ENCODE measurements at regions not wholly inside any gene's neighbourhood (a gene's known extent, or its start where the extent isn't known, plus 50 kb on each side); places are given as distances from the start of the nearest gene placed in this dataset.

DNA sequence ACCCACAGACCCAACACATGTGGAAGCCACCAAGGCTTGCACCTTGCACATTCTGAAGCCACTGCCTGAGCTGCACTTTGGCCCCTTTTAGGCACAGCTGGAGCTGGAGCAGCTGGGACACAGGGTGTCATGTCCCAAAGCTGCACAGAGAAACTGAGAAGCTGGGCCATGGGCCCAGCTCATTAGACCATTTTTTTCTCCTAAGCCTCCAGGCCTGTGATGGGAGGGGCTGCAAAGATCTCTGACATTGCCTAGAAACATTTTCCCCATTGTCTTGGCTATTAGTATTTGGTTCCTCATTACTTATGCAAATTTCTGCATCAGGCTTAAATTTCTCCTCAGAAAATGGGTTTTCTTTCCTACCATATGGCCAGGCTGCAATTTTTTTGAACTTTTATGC, 447.4 kb upstream of the HS3ST1 start:
- Histone ChIP-seq H3K27me3 (ENCODE audit: insufficient read depth, low read depth) (no peaks in the 10 kb centered on the region), H3K4me3 (no peak overlapping the region), H2AFZ (no peak overlapping the region), H3K27ac (no peak overlapping the region), H3F3A (ENCODE audit: insufficient read depth, low read depth) (no peaks in the 10 kb centered on the region), H3K9me2 (ENCODE audit: insufficient read depth) (no peaks in the 10 kb centered on the region), H3K9me3 (ENCODE audit: insufficient read depth, low read depth) (no peaks in the 10 kb centered on the region), H3K79me2 (ENCODE audit: low read depth) (no peaks in the 10 kb centered on the region), H3K36me3 (ENCODE audit: low read depth) (no peaks in the 10 kb centered on the region), H3K4me2 (no peak overlapping the region), H4K20me1 (ENCODE audit: insufficient read depth) (no peaks in the 10 kb centered on the region), H3K4me1 (replicated peaks; ENCODE audit: insufficient read depth) (no peaks in the 10 kb centered on the region)
- TF ChIP-seq CTCF (conservative IDR thresholded peaks at IDR 0.05) (no peak), EZH2 (IDR thresholded peaks at IDR 0.05; ENCODE audit: low read depth) (no peak)
- intact Hi-C loops (cut with micrococcal nuclease; ENCODE audit: unreplicated experiment), result no loop called here
- no TSS peak for BruUV-seq (replicated peaks)
- DNase-seq, result no peak
- ChIA-PET POLR2A (ENCODE audit: unreplicated experiment) (no interaction called here), CTCF (no interaction called here)

DNA sequence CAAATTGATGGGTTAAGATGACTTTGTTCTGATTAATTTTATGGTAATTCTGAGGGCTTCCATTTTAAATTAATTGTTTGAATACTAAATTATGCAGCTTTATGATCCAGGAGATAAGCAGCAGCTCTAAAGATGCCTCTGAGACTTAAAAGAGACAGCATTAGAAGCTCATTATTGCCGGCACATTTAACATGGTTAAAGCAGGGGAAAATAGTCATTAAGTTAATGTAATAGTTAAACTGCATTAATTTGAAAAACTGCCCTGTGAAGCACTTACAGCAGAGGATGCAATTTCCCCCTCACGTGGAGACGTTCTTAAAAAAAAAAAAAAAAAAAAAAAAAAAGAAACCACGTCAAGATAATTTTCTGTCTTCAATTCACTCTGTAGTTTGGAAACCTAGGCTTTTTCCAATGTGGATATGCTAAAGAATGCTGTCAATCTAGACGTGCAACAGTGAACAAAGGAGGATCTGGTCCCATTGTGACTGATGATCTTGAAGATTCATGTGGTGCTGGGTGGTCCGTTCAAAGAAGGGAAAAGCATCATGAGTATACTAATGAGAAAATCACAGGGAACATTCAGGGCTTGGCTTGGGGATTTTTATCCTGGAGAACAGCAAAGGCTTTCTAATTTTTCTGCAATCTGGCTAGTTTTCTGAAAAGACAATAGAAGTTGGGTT, 440.6 kb upstream of the HS3ST1 start:
- H3K9me2 ChIP-seq (ENCODE audit: insufficient read depth), result no peaks in the 10 kb centered on the region; the same call in 1 of the 2 replicates
- BruUV-seq (replicated peaks), result no TSS peak
- H3F3A ChIP-seq (ENCODE audit: insufficient read depth, low read depth), result no peaks in the 10 kb centered on the region
- no peaks in the 10 kb centered on the region for H3K9me3 ChIP-seq (ENCODE audit: insufficient read depth, low read depth)
- no peak overlapping the region for H3K4me3 ChIP-seq
- no peaks in the 10 kb centered on the region for H4K20me1 ChIP-seq (ENCODE audit: insufficient read depth)
- TF ChIP-seq EZH2 (IDR thresholded peaks at IDR 0.05; ENCODE audit: low read depth), result no peak
- TF ChIP-seq CTCF (conservative IDR thresholded peaks at IDR 0.05), result no peak
- H3K4me1 ChIP-seq (replicated peaks; ENCODE audit: insufficient read depth), result no peaks in the 10 kb centered on the region
- ChIA-PET CTCF (interaction anchor here (0.7 kb wide), 1 partner anchor 101 kb away, joined by 3 read pairs; no protein-coding TSS in a partner anchor), POLR2A (ENCODE audit: unreplicated experiment) (no interaction called here)
- intact Hi-C loops (cut with micrococcal nuclease; ENCODE audit: unreplicated experiment), result no loop called here
- H3K4me2 ChIP-seq, result no peak overlapping the region
- H3K36me3 ChIP-seq (ENCODE audit: low read depth), result no peaks in the 10 kb centered on the region
- no peak for DNase-seq
- no peak overlapping the region for H3K27ac ChIP-seq
- H3K27me3 ChIP-seq (ENCODE audit: insufficient read depth, low read depth), result no peaks in the 10 kb centered on the region
- H2AFZ ChIP-seq, result no peak overlapping the region
- H3K79me2 ChIP-seq (ENCODE audit: low read depth), result no peaks in the 10 kb centered on the region

GRCh38 chr4:11866391-11866790, 437.7 kb upstream of the HS3ST1 start:
- Histone ChIP-seq H2AFZ (no peak overlapping the region), H4K20me1 (ENCODE audit: insufficient read depth) (no peaks in the 10 kb centered on the region), H3K4me1 (replicated peaks; ENCODE audit: insufficient read depth) (no peaks in the 10 kb centered on the region), H3K27ac (no peak overlapping the region), H3K36me3 (ENCODE audit: low read depth) (no peaks in the 10 kb centered on the region), H3K79me2 (ENCODE audit: low read depth) (no peaks in the 10 kb centered on the region), H3K9me2 (ENCODE audit: insufficient read depth) (no peaks in the 10 kb centered on the region; the same call in 1 of the 2 replicates), H3K27me3 (ENCODE audit: insufficient read depth, low read depth) (no peaks in the 10 kb centered on the region), H3K9me3 (ENCODE audit: insufficient read depth, low read depth) (no peaks in the 10 kb centered on the region), H3K4me3 (no peak overlapping the region), H3F3A (ENCODE audit: insufficient read depth, low read depth) (no peaks in the 10 kb centered on the region), H3K4me2 (no peak overlapping the region)
- TF ChIP-seq CTCF (conservative IDR thresholded peaks at IDR 0.05), result no peak
- TF ChIP-seq EZH2 (IDR thresholded peaks at IDR 0.05; ENCODE audit: low read depth), result no peak
- DNase-seq, result no peak
- CTCF ChIA-PET, result no interaction called here
- BruUV-seq (replicated peaks), result no TSS peak
- intact Hi-C loops (cut with micrococcal nuclease; ENCODE audit: unreplicated experiment), result no loop called here
- POLR2A ChIA-PET (ENCODE audit: unreplicated experiment), result no interaction called here

All from PC-9 (cell line).